ENCODE measurements at regions not wholly inside any gene's neighbourhood (a gene's known extent, or its start where the extent isn't known, plus 50 kb on each side); places are given as distances from the start of the nearest gene placed in this dataset.

GRCh38 chr1:199954699-199955098 is 72.8 kb upstream of the NR5A2 start:
- ATAC-seq (no peak), DNase-seq (no peak)
- no peak for TF ChIP-seq POLR2A (IDR thresholded peaks at IDR 0.05)
- TF ChIP-seq CTCF (IDR thresholded peaks at IDR 0.05 in 4 of 5, conservative IDR thresholded peaks at IDR 0.05 in 1 of 5), result no peak
- Histone ChIP-seq H3K36me3 (no peaks in the 10 kb centered on the region), H3K4me3 (no peak overlapping the region), H3K27me3 (no peaks in the 10 kb centered on the region), H3K27ac (no peak overlapping the region), H3K4me1 (no peaks in the 10 kb centered on the region), H3K9me3 (no peaks in the 10 kb centered on the region)
- in situ Hi-C loops (cut with MboI; ENCODE audit: low sequenced_read_pairs in 4 of 4) (no loop called here), intact Hi-C loops (cut with DNase I; ENCODE audit: low total_unique reads) (no loop called here)

GRCh38 chr1:199955235-199955634 is 72.3 kb upstream of the NR5A2 start:
- no peak for DNase-seq
- intact Hi-C loops (cut with DNase I; ENCODE audit: low total_unique reads), result no loop called here
- ATAC-seq, result no peak
- Histone ChIP-seq H3K9me3 (no peaks in the 10 kb centered on the region), H3K27me3 (no peaks in the 10 kb centered on the region), H3K36me3 (no peaks in the 10 kb centered on the region), H3K4me3 (no peak overlapping the region), H3K4me1 (no peaks in the 10 kb centered on the region), H3K27ac (no peak overlapping the region)
- TF ChIP-seq POLR2A (IDR thresholded peaks at IDR 0.05), result no peak
- TF ChIP-seq CTCF (IDR thresholded peaks at IDR 0.05 in 4 of 5, conservative IDR thresholded peaks at IDR 0.05 in 1 of 5), result no peak
- in situ Hi-C loops (cut with MboI; ENCODE audit: low sequenced_read_pairs in 4 of 4), result no loop called here

DNA sequence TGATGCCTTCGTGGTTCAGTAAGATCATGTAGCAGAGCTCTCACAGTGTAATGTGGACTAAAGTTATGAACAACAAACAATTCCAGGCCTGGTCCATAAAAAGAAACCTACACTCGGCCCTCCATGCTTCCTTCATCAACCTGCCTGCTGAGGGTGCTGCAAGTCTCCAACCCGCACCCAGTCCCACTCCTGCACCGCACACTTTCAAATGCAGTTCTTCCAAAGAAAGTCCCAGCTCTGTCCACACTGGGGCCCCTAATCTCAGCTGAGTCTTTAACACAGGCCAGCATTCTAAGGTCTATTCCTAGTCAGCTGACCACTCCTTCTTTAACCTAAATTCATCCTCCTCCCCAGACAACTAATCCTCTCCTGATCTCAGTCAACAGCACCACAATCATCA is 71.5 kb upstream of the NR5A2 start:
- Histone ChIP-seq H3K27me3 (no peaks in the 10 kb centered on the region), H3K9me3 (no peaks in the 10 kb centered on the region), H3K4me3 (no peak overlapping the region), H3K27ac (no peak overlapping the region), H3K4me1 (no peaks in the 10 kb centered on the region), H3K36me3 (no peaks in the 10 kb centered on the region)
- in situ Hi-C loops (cut with MboI; ENCODE audit: low sequenced_read_pairs in 4 of 4), result no loop called here
- TF ChIP-seq CTCF (IDR thresholded peaks at IDR 0.05 in 4 of 5, conservative IDR thresholded peaks at IDR 0.05 in 1 of 5) (no peak), POLR2A (IDR thresholded peaks at IDR 0.05) (no peak)
- intact Hi-C loops (cut with DNase I; ENCODE audit: low total_unique reads), result no loop called here
- DNase-seq, result no peak
- no peak for ATAC-seq

GRCh38 chr1:199959033-199959774 is 68.3 kb upstream of the NR5A2 start:
- Histone ChIP-seq H3K4me1 (no peaks in the 10 kb centered on the region), H3K27me3 (no peaks in the 10 kb centered on the region), H3K27ac (no peak overlapping the region), H3K4me3 (no peak overlapping the region), H3K36me3 (no peaks in the 10 kb centered on the region), H3K9me3 (no peaks in the 10 kb centered on the region)
- ATAC-seq (no peak), DNase-seq (no peak)
- intact Hi-C loops (cut with DNase I; ENCODE audit: low total_unique reads) (no loop called here), in situ Hi-C loops (cut with MboI; ENCODE audit: low sequenced_read_pairs in 4 of 4) (no loop called here)
- TF ChIP-seq CTCF (IDR thresholded peaks at IDR 0.05 in 4 of 5, conservative IDR thresholded peaks at IDR 0.05 in 1 of 5) (no peak), POLR2A (IDR thresholded peaks at IDR 0.05) (no peak)

GRCh38 chr1:199959775-199960110 is 67.8 kb upstream of the NR5A2 start:
- intact Hi-C loops (cut with DNase I; ENCODE audit: low total_unique reads) (no loop called here), in situ Hi-C loops (cut with MboI; ENCODE audit: low sequenced_read_pairs in 4 of 4) (no loop called here)

More at GRCh38 chr1:199959775-199960110, 67.8 kb upstream of the NR5A2 start:
- H3K27me3 ChIP-seq, result no peaks in the 10 kb centered on the region
- H3K9me3 ChIP-seq, result no peaks in the 10 kb centered on the region
- TF ChIP-seq POLR2A (IDR thresholded peaks at IDR 0.05), result no peak
- TF ChIP-seq CTCF (IDR thresholded peaks at IDR 0.05 in 4 of 5, conservative IDR thresholded peaks at IDR 0.05 in 1 of 5), result no peak
- ATAC-seq, result no peak
- H3K4me3 ChIP-seq, result no peak overlapping the region
- no peak for DNase-seq
- H3K4me1 ChIP-seq, result no peaks in the 10 kb centered on the region
- no peak overlapping the region for H3K27ac ChIP-seq
- H3K36me3 ChIP-seq, result no peaks in the 10 kb centered on the region

All from gastrocnemius medialis (tissue), 4 donors.